GM03348 (cell line): ENCODE measurements at regions not wholly inside any gene's neighbourhood (a gene's known extent, or its start where the extent isn't known, plus 50 kb on each side); places are given as distances from the start of the nearest gene placed in this dataset.
"Not testable (repeated sequence)": the region's sequence is repeated elsewhere in the genome, so short reads cannot be mapped to it uniquely, and the experiment has no call there.

ENCODE experiments used
- DNase-seq: peaks from one replicate; pipeline ENCODE4 v3.0.0; 2012; ENCODE audit warnings: low spot score

DNA sequence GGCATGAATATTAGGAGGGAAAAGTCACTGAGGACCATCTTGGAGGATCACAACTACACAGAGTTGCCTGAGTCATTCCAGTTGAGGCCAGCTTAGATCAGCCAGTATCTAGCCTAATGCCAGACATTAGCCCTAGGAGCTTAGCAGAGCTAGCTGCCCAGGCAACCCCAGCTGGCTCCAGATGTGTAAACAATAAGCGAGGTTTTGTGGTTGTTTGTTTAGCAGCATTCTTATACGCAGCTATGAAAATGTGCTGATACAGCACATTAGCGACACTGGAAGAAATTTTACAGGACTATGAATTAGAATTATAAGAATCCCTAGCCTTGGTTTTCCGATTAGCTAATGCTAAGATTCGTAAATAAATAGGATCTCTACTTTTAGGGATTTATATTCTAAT, 59.3 kb downstream of the BTBD3 start:
- no peak for DNase-seq

GRCh38 chr20:11978496-11978895, 60.8 kb downstream of the BTBD3 start:
- no peak for DNase-seq

DNA sequence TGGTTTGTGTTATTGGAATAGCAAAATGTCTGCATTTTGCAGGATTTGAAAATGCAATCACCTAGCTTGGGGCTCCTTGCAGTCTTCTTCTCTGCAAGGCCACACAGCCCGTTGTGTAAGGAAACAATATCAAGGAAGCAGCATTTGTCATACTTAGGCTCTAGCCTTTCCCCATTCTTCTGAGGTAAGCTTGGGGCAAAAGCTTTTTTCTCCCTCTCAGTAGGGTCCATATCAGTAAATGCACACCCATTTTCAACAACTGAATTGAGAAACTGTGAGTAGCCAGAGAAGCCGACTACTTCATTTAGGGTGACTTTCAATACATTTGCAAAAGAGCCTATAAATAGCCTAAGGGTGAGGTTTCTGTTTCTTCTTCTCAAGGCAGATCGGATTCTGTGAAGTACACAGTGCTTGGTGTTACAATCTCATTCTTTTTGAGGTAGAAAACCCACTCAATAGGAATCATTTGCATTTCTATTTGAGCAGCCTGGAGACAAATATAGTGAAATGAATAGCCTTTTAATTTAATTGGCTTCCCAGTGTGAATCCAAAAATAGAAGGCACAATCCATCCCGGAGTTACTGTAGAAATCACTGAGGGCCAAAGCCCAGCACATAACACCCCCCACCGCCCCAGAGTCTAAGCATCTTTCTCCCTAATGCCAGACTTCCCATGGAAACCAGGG, 61.8 kb downstream of the BTBD3 start:
- DNase-seq = no peak

DNA sequence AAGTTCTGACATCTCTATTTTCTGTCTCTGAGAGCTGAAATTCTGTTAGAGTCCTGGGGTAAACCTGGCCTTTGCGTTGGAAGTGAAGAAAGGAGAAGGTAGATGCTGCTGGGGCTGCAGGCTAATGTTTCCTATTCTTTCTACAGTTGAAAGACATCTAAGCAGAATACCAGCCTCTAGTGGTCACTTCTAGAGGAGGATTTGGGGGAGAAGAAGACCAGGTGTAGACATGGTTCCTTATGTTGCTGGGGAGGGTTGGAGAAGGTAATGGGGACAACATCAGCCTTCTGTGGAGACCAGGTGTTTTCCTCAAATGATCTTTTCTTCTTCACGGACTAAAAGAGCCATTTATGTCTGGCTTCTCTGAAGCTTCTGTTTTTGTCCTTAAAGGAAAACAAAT, 62.6 kb downstream of the BTBD3 start:
- no peak for DNase-seq

DNA sequence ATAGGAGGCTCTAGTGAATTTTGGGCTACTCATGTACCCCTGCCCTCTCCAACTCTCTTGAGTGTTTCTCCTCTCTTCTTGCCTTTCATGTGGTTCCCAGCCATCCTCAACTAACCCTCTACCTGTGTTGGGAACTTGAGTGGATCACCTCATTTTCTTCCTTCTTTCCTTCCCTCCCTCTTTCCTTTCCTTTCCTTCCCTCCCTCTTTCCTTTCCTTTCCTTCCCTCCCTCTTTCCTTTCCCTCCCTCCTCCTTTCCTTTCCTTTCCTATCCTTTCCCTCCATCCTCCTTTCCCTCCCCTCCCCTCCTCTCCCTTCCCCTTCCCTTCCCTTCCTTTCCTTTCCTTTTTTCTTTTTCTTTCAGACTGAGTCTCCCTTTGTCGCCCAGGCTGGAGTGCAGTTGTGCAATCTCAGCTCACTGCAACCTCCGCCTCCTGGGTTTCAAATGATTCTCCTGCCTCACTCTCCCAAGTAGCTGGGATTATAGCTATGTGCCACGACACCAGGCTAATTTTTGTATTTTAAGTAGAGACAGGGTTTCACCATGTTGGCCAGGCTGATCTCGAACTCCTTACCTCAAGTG, 63.8 kb downstream of the BTBD3 start:
- no peak for DNase-seq

GRCh38 chr20:11982289-11982954, 64.7 kb downstream of the BTBD3 start:
- no peak for DNase-seq

DNA sequence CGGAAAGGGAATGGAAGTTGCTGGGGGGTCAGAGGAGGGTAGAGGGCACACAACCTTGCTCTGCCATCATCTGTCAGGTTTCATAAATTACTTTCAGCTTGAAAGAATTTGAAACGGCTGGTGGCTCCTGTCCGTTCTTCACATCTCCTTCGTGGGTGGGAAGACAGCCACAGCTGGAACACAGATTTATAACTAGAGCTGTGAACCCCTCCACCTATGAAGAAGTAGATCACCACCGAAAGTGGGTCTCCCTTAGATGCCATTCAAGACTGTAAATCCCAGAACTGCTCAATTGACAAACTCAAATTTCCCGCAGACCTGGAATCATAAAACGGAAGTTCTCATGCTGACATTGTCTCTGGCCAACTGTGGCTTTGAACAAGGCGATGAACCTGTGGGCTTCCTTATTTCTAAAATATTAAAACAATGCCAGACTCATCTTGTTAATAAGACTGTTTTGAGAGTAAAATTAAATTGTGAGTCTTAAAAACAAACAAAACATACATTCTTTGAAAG, 65.3 kb downstream of the BTBD3 start:
- DNase-seq = no peak

- no peak for DNase-seq
Observed at GRCh38 chr20:11986954-11987353, 69.3 kb downstream of the BTBD3 start.

- DNase-seq = no peak
Observed at GRCh38 chr20:11987526-11987925, 69.8 kb downstream of the BTBD3 start.

- DNase-seq = no peak
Observed at GRCh38 chr20:11989018-11989771, 71.5 kb downstream of the BTBD3 start.

DNA sequence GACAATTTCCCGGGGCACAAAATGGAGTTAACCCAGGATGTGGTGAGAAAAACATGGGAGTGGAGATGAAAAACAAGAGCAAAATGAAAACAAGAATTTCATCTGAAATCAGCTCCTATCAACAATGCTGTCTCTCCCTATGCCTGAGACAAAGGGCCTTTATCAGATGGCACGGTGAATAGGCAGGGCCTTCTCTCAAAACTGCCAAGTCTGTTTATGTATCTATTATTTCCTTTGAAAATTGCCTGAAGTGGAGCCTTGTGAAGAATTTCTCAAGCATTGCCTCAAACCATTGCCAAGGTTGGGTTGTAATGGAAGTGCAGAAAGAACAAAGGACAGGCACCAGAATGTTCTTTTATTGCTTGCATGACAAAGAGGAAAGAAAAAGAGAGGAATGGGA, 74.7 kb downstream of the BTBD3 start:
- DNase-seq = no peak

DNA sequence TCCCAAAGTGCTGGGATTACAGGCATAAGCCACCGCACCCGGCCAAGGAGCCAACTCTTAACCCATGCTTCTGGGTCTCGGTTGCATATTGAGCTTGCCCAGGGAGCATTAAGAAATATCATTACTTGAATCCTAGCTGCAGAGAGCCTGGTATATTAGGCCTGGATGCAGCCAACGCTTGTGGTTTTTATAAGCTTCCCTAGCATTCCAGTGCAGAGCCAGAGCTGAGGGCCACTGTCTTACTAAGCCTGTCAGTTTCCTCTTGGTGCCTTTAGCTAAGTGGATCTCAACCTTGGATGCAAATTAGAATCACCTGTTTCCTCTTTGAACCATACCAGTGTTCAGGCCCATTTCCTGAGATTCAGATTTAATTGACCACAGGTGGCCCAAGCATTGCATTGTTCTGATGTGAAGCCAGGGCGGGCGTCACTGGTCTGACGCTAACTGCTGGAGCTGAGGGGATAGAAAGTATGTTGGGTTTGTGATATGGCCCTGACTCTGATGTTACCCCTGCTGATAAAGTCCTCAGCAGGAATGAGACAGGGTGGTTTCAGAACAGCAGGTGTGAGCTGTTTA, 76.3 kb downstream of the BTBD3 start:
- no peak for DNase-seq

DNA sequence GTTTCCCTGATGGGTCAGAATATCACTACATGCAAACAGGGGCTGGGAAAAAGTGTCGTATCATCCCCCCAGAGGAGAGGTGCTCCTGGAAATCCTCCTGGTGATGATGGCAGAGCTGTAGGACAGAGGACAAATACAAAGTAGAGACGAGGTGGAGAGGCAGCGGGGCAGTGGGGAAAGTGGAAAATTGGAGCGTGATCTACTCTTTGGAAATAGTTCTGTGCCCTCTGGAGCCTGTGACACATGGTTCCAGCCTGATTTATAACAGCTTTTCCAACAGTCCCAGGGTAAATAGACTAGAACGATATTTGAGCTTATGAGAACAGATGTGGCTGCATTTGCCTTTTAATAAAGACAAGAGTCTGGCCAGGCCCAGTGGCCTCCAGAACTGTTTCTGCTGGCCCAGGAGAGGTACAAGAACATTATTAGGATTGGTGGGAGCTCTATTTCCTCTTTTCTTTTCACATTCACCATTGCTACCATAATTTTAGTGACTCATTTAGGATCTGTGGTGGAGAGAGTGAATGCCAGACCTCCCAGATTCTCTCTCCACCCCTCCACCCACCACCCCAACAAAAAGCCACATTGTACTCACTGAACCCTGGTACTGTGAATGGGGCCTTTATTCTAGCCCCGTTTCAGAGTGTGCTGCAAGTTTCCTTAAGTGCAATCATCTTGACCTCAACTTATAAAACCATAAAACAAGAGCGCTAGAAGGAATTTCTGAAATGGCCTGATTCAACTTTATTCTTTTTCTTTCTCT, 78.3 kb downstream of the BTBD3 start:
- DNase-seq = no peak

- DNase-seq = not testable (repeated sequence)
Observed at GRCh38 chr20:12004776-12005175, 87.1 kb downstream of the BTBD3 start.

DNA sequence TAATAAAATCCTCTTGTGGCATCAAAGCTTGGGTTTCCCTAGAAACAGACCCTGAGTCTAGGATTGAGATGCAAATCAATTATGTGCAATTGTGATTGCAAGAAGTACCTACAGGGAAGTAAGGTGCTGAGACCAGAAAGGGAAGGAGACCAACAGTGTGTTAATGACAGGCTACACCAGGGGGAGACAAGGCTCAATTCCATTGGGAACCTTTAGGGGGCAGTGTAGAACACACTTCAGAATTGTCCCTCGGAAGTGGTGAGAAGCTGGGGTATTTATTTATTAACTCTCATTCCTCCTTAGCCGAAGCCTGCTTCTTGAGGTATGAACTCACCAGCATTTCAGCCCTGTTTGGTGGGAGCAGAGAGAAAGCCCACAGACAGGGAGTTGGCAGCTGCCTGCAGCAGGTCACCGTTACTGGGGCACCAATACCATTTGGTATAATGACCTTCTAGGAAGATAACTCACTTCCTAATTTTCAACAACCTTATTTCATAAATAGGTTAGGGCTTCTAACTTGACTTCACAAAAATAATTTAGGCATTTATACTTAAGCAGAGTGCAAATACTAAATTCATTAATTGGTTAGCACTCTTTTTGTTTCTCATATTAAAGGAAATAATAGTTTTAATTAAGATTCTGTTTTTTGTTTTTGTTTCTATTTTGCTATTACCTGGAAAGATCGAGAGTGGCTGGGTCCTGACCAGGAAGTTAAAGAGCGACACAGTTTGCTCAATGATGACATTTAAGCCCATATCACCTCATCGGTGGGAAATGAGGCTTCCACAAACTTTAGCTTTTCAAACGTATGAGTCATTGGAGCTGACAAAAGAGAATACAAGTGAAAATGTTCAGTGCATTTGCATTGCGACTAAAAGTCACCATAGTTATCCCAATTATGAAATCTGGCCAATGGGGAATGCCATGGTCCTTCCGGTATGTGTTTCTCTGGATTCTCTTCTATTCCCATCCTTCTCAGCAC, 94.8 kb downstream of the BTBD3 start:
- DNase-seq = peak; percentile 81

GRCh38 chr20:12014276-12014675, 96.6 kb downstream of the BTBD3 start:
- no peak for DNase-seq

- DNase-seq = no peak
Observed at GRCh38 chr20:12014736-12015135, 97.0 kb downstream of the BTBD3 start.

DNA sequence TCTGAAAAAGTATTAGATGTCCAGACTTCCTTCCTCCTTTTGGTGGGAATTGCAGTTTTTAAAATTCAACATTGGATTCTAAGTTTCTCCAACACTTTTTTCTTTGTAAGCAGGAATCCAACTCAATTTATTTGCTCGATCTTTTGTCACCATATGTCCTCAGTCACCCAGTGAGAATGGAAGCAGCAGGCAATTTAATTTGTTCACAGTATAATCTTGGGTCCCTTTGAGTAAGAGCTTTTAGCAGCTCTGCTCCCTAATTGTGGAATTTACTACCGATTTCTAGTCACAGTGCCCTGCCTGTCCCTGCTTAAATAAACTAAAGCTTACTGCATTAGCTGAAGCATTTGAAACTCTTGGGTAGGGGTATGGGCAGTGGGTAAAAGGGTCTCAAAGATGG, 98.6 kb downstream of the BTBD3 start:
- no peak for DNase-seq

DNA sequence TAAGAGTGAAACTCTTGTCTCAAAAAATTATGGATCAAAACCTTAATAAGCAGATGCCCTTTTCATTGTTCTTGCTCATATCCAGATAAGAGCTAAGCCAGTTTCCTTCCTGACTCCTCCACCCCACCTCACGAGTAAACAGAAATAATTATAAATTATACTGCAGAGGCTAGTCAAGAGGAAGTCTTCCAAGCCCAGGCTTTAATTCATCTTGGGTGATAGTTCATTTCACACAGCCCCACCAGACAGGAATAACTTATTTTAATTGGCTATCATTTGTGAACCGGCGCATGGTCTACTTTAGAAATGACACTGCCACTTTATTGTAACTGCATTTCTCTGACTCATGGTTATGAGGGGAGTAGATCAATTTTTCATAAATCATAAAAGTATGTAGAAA, 102.0 kb downstream of the BTBD3 start:
- DNase-seq = no peak

DNA sequence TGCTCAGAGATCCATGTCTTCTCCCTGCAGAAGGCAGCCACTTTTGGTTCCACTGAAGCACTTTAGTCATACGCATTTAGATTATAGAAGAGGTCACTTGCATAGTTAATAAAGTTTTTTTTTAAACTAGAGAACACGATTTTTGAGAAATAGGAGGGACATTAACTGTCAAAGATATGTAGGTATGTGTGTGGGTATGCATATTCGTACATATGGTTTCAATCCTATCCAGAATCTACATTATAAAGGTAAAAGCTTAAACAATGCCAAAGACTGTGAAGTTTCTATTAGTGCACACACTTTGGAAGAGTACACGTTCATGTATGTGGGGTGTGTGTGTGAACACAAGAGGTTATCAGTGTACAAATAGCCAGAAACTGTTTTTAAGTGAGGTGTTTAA, 103.2 kb downstream of the BTBD3 start:
- no peak for DNase-seq
